ENCODE measurements at regions not wholly inside any gene's neighbourhood (a gene's known extent, or its start where the extent isn't known, plus 50 kb on each side); places are given as distances from the start of the nearest gene placed in this dataset.

- WGBS (ENCODE audit: insufficient coverage, insufficient replicate concordance, low lambda C conversion rate, missing lambda C conversion rate) = 0% methylated on average over 1 of the region's 1 CpG
- Histone ChIP-seq H3K4me2 (ENCODE audit: control insufficient read depth, insufficient read depth) (no peak overlapping the region), H2AFZ (ENCODE audit: control insufficient read depth, low read depth, low read length) (no peak overlapping the region), H3K79me2 (ENCODE audit: control insufficient read depth, insufficient read depth, low read length) (no peaks in the 10 kb centered on the region), H3K36me3 (ENCODE audit: control insufficient read depth in 2 of 2, insufficient read depth in 2 of 2, low read length in 1 of 2) (no peaks in the 10 kb centered on the region), H3K27me3 (replicated peaks in 1 of 2; ENCODE audit: control insufficient read depth in 2 of 2, insufficient read depth in 2 of 2, low read length in 1 of 2) (no peaks in the 10 kb centered on the region), H4K20me1 (ENCODE audit: control insufficient read depth, insufficient read depth) (no peaks in the 10 kb centered on the region), H3K9ac (ENCODE audit: control insufficient read depth, insufficient read depth, low read length) (no peak overlapping the region), H3K27ac (ENCODE audit: control insufficient read depth, insufficient read depth) (no peak overlapping the region), H3K4me3 (no peak overlapping the region), H3K4me1 (ENCODE audit: control insufficient read depth, insufficient read depth, low read length) (no peaks in the 10 kb centered on the region), H3K9me3 (replicated peaks; ENCODE audit: control insufficient read depth, insufficient read depth, low read length) (no peaks in the 10 kb centered on the region)
- FAIRE-seq (no peak), ATAC-seq (no peak; the same call in 2 of the 3 replicates), DNase-seq (ENCODE audit: low read depth, low spot score) (no peak)
- ChIA-PET RAD21 (ENCODE audit: unreplicated experiment) (no interaction called here), CTCF (no interaction called here), POLR2A (no interaction called here), SMC1A (ENCODE audit: uncharacterized antibody, unreplicated experiment) (no interaction called here)
- intact Hi-C loops (cut with micrococcal nuclease; ENCODE audit: unreplicated experiment) = no loop called here
- no TSS peak for BruUV-seq (replicated peaks)
- TF ChIP-seq RELB (IDR thresholded peaks at IDR 0.05; ENCODE audit: low read depth) = no peak
- no peak for TF ChIP-seq MXI1 (IDR thresholded peaks at IDR 0.05; ENCODE audit: low read depth, low read length)
- TF ChIP-seq, protein P1, sequence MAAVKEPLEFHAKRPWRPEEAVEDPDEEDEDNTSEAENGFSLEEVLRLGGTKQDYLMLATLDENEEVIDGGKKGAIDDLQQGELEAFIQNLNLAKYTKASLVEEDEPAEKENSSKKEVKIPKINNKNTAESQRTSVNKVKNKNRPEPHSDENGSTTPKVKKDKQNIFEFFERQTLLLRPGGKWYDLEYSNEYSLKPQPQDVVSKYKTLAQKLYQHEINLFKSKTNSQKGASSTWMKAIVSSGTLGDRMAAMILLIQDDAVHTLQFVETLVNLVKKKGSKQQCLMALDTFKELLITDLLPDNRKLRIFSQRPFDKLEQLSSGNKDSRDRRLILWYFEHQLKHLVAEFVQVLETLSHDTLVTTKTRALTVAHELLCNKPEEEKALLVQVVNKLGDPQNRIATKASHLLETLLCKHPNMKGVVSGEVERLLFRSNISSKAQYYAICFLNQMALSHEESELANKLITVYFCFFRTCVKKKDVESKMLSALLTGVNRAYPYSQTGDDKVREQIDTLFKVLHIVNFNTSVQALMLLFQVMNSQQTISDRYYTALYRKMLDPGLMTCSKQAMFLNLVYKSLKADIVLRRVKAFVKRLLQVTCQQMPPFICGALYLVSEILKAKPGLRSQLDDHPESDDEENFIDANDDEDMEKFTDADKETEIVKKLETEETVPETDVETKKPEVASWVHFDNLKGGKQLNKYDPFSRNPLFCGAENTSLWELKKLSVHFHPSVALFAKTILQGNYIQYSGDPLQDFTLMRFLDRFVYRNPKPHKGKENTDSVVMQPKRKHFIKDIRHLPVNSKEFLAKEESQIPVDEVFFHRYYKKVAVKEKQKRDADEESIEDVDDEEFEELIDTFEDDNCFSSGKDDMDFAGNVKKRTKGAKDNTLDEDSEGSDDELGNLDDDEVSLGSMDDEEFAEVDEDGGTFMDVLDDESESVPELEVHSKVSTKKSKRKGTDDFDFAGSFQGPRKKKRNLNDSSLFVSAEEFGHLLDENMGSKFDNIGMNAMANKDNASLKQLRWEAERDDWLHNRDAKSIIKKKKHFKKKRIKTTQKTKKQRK (IDR thresholded peaks at IDR 0.05; ENCODE audit: low read depth, low read length) = no peak
- TF ChIP-seq NR2C1 (IDR thresholded peaks at IDR 0.05) = no peak
- no peak for TF ChIP-seq KLF5 (IDR thresholded peaks at IDR 0.05; ENCODE audit: partially characterized antibody)
- TF ChIP-seq, protein P2, sequence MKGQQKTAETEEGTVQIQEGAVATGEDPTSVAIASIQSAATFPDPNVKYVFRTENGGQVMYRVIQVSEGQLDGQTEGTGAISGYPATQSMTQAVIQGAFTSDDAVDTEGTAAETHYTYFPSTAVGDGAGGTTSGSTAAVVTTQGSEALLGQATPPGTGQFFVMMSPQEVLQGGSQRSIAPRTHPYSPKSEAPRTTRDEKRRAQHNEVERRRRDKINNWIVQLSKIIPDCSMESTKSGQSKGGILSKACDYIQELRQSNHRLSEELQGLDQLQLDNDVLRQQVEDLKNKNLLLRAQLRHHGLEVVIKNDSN (IDR thresholded peaks at IDR 0.05; ENCODE audit: borderline replicate concordance, extremely low read length, insufficient read depth, low read depth, low read length) = no peak
- no peak for TF ChIP-seq ZSCAN29 (IDR thresholded peaks at IDR 0.05)
- no peak for TF ChIP-seq CREB1 (IDR thresholded peaks at IDR 0.05; ENCODE audit: low read depth)
- TF ChIP-seq RCOR1 (conservative IDR thresholded peaks at IDR 0.05; ENCODE audit: low read depth, low read length) = no peak
- no peak for TF ChIP-seq CHD4 (IDR thresholded peaks at IDR 0.05)
- TF ChIP-seq, protein P3, sequence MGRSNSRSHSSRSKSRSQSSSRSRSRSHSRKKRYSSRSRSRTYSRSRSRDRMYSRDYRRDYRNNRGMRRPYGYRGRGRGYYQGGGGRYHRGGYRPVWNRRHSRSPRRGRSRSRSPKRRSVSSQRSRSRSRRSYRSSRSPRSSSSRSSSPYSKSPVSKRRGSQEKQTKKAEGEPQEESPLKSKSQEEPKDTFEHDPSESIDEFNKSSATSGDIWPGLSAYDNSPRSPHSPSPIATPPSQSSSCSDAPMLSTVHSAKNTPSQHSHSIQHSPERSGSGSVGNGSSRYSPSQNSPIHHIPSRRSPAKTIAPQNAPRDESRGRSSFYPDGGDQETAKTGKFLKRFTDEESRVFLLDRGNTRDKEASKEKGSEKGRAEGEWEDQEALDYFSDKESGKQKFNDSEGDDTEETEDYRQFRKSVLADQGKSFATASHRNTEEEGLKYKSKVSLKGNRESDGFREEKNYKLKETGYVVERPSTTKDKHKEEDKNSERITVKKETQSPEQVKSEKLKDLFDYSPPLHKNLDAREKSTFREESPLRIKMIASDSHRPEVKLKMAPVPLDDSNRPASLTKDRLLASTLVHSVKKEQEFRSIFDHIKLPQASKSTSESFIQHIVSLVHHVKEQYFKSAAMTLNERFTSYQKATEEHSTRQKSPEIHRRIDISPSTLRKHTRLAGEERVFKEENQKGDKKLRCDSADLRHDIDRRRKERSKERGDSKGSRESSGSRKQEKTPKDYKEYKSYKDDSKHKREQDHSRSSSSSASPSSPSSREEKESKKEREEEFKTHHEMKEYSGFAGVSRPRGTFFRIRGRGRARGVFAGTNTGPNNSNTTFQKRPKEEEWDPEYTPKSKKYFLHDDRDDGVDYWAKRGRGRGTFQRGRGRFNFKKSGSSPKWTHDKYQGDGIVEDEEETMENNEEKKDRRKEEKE (IDR thresholded peaks at IDR 0.05) = no peak
- no peak for TF ChIP-seq RAD21 (IDR thresholded peaks at IDR 0.05; ENCODE audit: insufficient read depth, low read depth, low read length)
- no peak for TF ChIP-seq ZNF24 (IDR thresholded peaks at IDR 0.05)
- in situ Hi-C loops (cut with MboI) = no loop called here
These were observed 1343.9 kb upstream of the PCDH9 start for GRCh38 chr13:68574053-68574452.
